Posterior cingulate gyrus (tissue), 11 donors: ENCODE measurements at regions not wholly inside any gene's neighbourhood (a gene's known extent, or its start where the extent isn't known, plus 50 kb on each side); places are given as distances from the start of the nearest gene placed in this dataset.

ENCODE experiments used
- DNase-seq, 10 donors: peaks; one replicate each; pipeline versions ENCODE4 v3.0.0 to v3.0.0-alpha.2; 2020 to 2021; ENCODE audit warnings: mixed read lengths in 3 of 10
- intact Hi-C: fragments of 100-400 bp; cut with DNase I; formaldehyde crosslinking; loops from one replicate; pipeline ENCODE4 v1.15.1; 2023

DNA sequence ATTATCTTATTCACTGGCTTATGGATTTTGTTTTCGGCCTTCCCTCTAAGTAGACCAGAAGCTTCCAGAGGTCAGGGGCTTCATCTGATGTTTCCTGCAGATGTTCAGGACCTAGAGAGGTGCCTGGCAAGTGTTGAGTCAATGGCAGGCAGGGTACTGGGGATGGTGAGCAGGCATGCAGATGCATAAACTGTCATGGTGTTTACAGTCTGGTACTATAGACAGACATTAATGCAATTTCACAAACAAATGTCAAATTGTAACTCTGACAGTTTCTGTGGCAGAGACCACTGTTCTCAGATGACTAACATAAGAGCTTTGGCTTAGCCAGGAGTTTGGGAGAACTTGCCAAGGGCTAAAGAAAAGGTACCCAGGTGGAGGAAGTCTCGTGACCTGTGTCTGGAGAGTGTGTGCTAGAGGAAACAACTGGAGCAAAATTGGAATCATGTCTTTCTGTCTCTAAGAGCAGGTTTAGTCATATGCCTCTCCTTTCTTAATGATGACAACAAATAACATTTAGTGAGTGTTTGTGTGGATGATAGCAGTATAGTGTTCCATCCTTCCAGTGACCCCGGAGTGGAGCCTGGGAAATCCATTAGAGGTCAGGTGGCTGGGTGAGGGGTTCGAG is 53.7 kb upstream of the TRAK1 start:
- intact Hi-C loops = no loop called here

DNA sequence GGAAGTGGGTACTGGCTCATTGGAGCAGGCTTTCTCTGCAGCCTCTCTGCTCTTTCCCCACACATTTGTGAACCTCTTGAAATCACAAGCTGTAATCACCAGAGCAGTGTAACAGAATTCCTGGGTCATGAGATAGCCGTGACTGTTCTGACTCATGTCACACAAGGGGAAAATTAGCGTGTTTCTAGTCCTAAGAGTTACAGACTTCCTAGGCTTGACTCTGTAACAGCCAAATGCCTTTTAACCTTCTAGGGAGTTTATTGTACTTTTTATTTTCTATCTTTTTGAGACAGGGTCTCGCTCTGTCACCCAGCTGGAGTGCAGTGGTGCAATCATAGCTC is 54.7 kb upstream of the TRAK1 start:
- intact Hi-C loops = no loop called here
- no peak for DNase-seq

More for the DNA sequence above, 53.7 kb upstream of the TRAK1 start:
- no peak for DNase-seq

DNA sequence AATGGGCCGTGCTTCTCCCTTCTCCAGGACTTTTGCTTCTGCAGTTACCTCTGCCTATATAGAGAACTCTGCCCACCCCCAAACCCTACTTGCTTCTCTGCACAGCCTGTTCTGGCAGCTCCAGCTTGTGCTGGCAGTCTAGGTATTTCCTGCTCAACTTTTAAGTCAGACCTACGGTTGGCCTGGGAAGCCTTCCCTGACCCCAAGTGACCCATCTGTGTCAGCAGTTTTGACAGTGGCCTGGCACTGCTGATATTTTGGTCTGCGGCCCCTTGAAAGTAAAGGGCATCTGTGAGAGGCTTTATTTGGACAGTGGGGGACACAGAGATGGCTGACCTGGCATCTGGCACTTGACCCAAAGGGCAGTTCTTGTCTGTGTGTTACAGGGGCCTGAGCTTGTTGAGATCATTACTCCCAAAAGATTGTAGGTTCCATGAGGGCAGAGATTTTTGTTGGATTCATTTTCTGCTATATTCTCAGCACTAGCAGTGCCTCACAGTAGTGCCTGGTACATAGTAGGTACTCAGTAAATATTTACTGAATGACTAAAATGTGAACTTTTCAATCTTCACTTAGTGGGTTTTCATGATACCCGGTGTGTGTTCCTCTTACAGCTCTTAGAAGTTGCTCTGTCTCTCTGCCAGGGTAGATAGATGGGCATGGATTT is 55.2 kb upstream of the TRAK1 start:
- DNase-seq = no peak
- intact Hi-C loops = no loop called here

DNA sequence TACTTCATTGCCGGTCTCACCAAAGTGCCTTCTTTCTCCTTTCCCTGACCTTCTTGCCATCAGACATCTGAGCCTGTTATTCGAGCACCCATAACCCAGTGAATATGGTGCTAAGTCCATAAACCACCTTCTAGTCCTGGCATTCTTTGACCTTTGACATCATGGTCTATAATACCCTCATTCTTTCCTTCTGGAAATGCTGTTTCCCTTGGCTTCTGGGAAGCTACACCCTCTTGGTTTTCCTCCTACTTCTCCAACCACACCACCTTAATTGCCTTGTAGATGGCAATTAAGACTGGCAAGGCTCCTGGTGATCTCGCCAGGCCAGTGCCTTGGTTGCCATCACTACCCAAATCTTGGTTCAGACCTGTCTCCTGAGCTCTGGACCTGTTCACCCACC is 56.1 kb upstream of the TRAK1 start:
- DNase-seq = no peak
- intact Hi-C loops = no loop called here

DNA sequence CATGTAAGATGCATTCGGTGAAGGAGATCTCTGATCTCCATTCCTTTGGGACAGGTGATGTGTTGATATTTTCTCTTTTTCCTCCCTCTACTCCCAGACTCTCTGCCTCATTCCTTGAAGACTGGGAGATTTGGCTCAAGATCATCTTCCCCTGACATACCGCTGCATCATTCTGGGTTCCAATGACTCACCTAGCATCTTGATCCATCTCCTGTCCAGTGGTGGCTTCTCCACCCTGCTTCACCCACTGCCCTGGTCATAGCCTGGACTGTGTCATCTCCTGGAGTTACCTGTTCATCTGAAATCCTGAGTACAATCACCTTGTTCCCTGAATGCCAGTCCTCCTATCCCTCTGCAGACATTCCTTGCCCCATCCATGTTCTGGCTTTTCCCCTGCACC is 57.4 kb upstream of the TRAK1 start:
- intact Hi-C loops = no loop called here
- DNase-seq = no peak

- intact Hi-C loops = no loop called here
- peak in 2 of 10 donors; percentile 14 to 74 for DNase-seq
Measured at GRCh38 chr3:42032693-42033349, 58.3 kb upstream of the TRAK1 start.

DNA sequence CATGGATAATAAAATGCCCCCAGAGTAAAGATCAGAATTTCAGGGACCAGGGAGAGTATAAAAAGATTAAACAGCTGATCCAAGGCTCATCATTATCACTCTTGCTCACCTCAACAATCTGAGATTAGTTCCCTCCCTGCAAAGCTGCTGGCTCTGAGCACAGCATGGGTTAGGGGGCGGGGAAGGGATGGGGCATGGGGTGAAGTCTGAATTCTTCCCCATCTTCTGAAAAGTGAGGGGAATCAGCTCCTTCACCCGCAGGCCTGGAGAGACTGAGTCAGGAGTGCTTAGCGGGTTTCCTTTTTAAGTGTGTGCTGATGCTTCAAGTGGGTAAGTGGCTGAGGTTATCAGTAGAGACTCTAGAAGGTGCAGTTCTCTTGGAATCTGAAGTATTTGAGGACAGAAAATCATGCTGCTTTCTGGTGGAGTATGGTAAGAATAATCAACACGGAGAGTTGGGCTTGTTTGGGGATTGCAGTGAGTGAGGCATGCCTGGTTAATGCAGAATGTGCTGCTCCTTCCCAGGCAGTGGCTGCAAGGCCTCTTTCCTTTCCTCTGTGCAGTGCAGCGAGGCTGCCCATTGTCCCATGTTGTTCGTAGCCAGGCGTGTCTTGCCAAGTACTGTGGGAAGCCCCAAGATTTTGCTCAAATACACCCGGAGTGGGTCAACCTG is 59.2 kb upstream of the TRAK1 start:
- intact Hi-C loops = no loop called here
- DNase-seq = peak in 2 of 10 donors; percentile 13 to 15

- no peak for DNase-seq
- intact Hi-C loops = no loop called here
Measured at GRCh38 chr3:42028474-42028873, 62.7 kb upstream of the TRAK1 start.

- no peak for DNase-seq
- intact Hi-C loops = no loop called here
Measured at GRCh38 chr3:42027571-42027970, 63.6 kb upstream of the TRAK1 start.

GRCh38 chr3:42025370-42026138 is 63.7 kb upstream of the ULK4 start:
- DNase-seq = peak; percentile 72 to 97 (median 82)
- intact Hi-C loops = no loop called here

DNA sequence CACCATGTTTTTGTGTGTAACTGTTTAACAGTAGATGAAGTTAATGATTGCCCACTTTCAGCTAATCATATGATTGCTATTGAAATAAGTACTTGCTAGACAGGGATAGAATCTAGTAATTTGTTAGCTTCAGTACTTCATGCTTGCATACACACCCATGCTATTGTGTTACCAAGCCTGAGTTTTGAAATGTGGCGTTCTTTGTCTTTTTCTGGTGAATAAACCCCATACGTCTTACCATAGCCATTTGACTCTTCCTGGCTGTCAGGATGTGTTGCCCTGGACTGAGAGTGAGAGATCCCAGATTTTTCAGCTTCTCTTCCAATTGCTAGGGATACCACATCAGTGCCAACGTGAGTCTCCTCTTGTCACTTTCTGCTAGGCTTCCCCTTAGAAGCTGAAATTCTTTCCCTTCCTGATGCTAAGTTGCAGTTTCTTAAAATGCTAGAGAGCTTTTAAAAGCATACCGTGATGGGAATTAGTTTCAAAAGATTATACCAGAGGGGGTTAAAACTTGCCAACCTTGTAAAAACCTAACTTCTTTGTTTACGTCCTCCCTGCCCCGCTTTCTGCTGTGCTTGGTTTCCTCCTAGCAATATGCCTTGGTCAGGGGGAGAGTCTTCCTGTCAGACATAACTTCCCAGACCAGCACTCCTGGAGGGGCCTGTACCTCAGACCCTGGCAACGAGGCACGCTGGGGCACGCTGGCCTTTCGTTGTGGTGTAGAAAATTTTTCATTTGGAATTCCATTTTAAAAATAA is 62.9 kb upstream of the ULK4 start:
- intact Hi-C loops = loop anchor here (5.0 kb wide), 2 partner anchors 48 to 73 kb away; no protein-coding TSS in a partner anchor

GRCh38 chr3:42023380-42023779 is 61.5 kb upstream of the ULK4 start:
- DNase-seq = no peak
- intact Hi-C loops = loop anchor here (5.0 kb wide), 2 partner anchors 49 to 74 kb away; no protein-coding TSS in a partner anchor

More for the DNA sequence above, 62.9 kb upstream of the ULK4 start:
- no peak for DNase-seq

DNA sequence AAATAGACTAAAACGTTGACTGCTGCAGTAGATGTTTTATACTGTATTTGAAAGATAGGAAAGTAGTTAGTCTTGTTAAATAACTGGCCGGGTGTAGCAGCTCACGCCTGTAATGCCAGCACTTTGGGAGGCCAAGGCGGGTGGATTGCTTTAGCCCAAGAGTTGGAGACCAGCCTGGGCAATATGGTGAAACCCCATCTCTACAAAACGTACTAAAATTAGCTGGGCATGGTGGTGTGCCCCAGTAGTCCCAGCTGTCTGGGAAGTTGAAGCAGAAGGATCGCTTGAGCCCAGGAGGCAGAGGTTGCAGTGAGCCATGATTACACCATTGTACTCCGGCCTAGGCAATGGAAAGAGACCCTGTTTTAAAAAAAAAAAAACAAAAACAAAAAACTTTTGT is 60.5 kb upstream of the ULK4 start:
- intact Hi-C loops = loop anchor here (5.0 kb wide), 2 partner anchors 50 to 75 kb away; no protein-coding TSS in a partner anchor
- DNase-seq = no peak

DNA sequence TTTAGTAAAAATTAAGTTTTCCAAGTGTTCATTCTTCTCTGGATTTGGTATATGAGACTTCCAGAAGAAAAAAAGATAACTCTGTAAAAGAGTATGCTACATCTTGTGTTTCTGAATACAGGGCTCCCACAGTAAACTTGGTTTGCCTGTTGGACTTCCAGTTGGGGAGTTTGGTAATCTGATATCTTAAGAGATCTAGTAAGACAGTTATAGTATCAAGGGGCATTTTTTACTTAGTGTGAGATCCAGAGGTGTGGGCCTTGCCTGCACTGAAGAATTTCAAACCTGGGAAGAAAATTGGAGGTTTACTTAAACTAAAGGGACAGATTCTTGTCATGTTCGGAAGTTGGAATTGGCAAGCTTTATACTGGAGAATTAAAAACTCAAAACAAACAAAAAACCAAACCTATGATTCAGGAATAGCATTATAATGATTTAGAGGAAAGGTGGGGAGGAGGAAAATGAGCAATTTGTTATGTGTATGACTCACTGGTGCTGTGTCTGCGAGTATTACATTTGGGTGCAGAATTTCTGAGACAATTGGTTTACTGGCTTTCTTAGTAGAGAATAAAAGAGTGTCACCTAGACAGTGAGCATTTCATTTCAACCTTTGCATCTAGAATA is 58.9 kb upstream of the ULK4 start:
- intact Hi-C loops = loop anchor here (5.0 kb wide), 2 partner anchors 52 to 77 kb away; no protein-coding TSS in a partner anchor
- DNase-seq = no peak

DNA sequence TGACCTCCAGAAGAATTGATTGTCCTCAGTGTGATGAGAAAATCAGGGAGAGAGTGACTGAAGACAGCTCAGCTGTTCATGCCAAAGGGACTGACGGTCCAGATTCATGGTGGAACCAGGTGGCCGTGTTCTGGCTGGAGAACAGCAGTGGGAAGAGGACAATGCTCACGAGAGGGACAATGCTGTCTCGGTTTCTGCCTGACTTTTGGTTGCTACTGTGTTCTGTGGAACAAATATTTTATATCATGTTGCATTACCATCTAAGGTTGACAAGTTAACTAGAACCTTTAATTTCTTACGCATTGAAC is 58.0 kb upstream of the ULK4 start:
- no peak for DNase-seq
- intact Hi-C loops = loop anchor here (5.0 kb wide), 2 partner anchors 52 to 77 kb away; no protein-coding TSS in a partner anchor

GRCh38 chr3:42019144-42019952 is 57.4 kb upstream of the ULK4 start:
- intact Hi-C loops = no loop called here
- no peak for DNase-seq

DNA sequence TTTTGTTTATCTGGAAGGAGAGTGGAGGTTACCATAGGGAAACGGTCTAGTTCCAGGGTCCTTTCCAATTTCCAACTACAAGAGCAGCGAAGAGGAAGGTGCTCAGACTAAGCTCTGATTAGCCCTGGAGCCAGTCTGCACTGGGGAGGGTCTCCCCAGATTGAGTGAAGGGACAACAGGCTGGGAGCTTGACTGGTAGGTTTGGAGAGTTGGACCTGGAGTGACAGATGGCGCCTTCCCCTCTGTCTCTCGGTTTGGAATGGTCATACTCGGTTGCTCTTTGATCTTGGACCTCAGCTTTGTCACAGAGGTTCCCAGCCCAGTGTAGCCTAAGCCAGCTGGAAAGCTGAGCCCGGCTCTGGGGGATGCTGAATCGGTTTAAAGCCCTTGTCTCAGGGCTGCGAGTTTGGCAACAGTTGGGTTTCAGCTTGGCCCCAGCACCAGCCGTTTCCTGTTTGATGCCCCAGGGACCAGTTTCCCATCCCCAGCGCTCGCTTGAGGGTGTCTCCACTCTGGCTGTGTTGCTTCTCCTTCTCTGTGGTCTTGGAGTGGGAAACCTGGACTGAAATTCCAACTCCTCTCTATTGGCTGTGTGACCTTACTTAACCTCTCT is 53.1 kb upstream of the ULK4 start:
- intact Hi-C loops = loop anchor here (5.0 kb wide), 1 partner anchor 53 kb away; the partner anchor contains the start of gene ULK4
- peak in 4 of 10 donors; percentile 16 to 87 (median 26) for DNase-seq

- DNase-seq = peak in 1 of 10 donors; percentile 13
- intact Hi-C loops = loop anchor here (5.0 kb wide), 1 partner anchor 52 kb away; the partner anchor contains the start of gene ULK4
Measured at GRCh38 chr3:42014458-42014920, 52.6 kb upstream of the ULK4 start.
